Colonic mucosa (tissue), 4 donors: ENCODE measurements at regions not wholly inside any gene's neighbourhood (a gene's known extent, or its start where the extent isn't known, plus 50 kb on each side); places are given as distances from the start of the nearest gene placed in this dataset.
"Not testable (repeated sequence)": the region's sequence is repeated elsewhere in the genome, so short reads cannot be mapped to it uniquely, and the experiment has no call there.

Source experiments
- DNase-seq: peaks from one replicate; pipeline ENCODE4 v3.0.0-alpha.2; 2020
- H3K27ac ChIP-seq: fragments of 200-600 bp; one replicate; pipeline ENCODE4 v1.8.0; 2021
- H3K27me3 ChIP-seq: fragments of 200-600 bp; one replicate; pipeline ENCODE4 v1.8.0; 2021
- H3K36me3 ChIP-seq: fragments of 200-600 bp; one replicate; pipeline ENCODE4 v1.8.0; 2021
- H3K4me1 ChIP-seq: fragments of 200-600 bp; one replicate; pipeline ENCODE4 v1.8.0; 2021; ENCODE audit warnings: mild to moderate bottlenecking
- H3K4me3 ChIP-seq: fragments of 200-600 bp; one replicate; pipeline ENCODE4 v1.8.0; 2021
- H3K9ac ChIP-seq, 2 donors: one replicate each; pipeline ENCODE4 v1.7.0; 2013; ENCODE audit warnings: control low read depth in 2 of 2, low read depth in 2 of 2, low read length in 2 of 2
- H3K9me3 ChIP-seq: fragments of 200-600 bp; one replicate; pipeline ENCODE4 v1.8.0; 2021
- intact Hi-C: fragments of 100-400 bp; cut with DNase I; formaldehyde crosslinking; loops from one replicate; pipeline ENCODE4 v1.14.1; 2022
- TF ChIP-seq, protein P1 (sequence below): fragments of 200-600 bp; IDR thresholded peaks from one replicate; pipeline ENCODE4 v1.8.0; 2022; ENCODE audit warnings: antibody characterized with exemption, mild to moderate bottlenecking
- donor health status: healthy.
- donor health status: DM: no; HTN: no; CAD: no.
- donor health status: DM: no; HTN: no; CAD: no.

DNA sequence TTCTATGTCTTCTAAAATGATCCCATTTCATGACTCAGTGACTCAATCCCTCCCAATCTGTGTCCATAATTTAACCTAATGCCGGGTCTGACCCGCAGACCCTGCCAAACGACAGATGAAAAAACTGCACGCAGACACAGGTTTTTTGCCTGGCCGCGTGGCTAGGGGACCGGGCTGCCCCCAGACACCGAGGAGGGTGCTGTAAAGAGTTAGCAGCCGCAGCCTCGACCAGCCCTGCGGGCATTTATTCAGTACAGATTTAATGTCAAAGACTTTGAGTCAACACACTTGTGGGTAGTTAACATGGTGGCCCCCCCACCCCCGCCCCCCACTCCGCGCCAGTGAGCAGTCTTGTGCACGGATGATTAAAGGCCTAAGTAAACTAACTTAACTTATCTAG, 1324.7 kb downstream of the GATA3 start:
- no peaks in the 10 kb centered on the region for H3K36me3 ChIP-seq
- no peaks in the 10 kb centered on the region for H3K27me3 ChIP-seq
- DNase-seq = no peak
- H3K4me3 ChIP-seq = no peak overlapping the region
- no peaks in the 10 kb centered on the region for H3K9me3 ChIP-seq
- no peak overlapping the region for H3K27ac ChIP-seq
- no peak overlapping the region for H3K9ac ChIP-seq
- H3K4me1 ChIP-seq = no peaks in the 10 kb centered on the region
- intact Hi-C loops = no loop called here
- TF ChIP-seq, protein P1, sequence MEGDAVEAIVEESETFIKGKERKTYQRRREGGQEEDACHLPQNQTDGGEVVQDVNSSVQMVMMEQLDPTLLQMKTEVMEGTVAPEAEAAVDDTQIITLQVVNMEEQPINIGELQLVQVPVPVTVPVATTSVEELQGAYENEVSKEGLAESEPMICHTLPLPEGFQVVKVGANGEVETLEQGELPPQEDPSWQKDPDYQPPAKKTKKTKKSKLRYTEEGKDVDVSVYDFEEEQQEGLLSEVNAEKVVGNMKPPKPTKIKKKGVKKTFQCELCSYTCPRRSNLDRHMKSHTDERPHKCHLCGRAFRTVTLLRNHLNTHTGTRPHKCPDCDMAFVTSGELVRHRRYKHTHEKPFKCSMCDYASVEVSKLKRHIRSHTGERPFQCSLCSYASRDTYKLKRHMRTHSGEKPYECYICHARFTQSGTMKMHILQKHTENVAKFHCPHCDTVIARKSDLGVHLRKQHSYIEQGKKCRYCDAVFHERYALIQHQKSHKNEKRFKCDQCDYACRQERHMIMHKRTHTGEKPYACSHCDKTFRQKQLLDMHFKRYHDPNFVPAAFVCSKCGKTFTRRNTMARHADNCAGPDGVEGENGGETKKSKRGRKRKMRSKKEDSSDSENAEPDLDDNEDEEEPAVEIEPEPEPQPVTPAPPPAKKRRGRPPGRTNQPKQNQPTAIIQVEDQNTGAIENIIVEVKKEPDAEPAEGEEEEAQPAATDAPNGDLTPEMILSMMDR = no peak

DNA sequence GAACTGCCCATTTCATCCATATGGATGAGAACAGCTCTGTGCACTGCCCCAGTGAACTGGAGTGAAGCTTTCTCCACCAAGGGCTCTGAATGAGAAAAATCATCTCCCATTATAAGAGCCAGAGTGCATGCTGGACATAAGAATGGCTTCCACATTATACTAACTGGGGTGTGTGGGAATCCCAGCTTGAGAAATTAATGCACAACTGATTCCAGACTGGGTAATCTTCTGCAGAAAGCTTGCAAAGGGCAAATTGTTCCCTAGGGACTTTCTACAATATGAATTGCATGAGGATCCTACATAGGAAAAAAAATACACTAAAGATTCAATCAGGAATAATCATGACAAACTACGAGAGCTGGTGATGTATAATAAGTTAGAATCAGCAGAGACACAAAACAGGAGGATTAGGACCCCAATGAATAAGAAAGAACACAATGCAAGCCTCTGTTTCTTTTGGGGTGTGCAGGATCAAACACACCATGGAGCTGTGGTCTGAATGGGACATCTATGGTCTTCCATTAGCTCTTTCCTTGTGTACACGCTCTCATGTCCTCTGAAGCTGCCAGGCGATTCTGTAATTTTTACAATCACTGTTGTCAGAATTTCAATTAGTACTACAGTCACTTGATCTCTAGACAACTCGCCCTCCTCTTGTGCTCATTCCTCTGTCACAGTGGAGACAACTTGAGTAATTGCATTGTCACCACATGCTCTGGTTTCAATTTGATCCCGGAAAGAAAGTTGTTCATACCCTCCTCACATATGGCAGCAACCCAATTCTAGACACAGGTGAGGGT, 1327.4 kb downstream of the GATA3 start:
- DNase-seq = no peak
- H3K27me3 ChIP-seq = no peaks in the 10 kb centered on the region
- intact Hi-C loops = no loop called here
- no peak overlapping the region for H3K27ac ChIP-seq
- H3K36me3 ChIP-seq = no peaks in the 10 kb centered on the region
- H3K4me3 ChIP-seq = no peak overlapping the region
- H3K9ac ChIP-seq = no peak overlapping the region
- no peaks in the 10 kb centered on the region for H3K4me1 ChIP-seq
- TF ChIP-seq, protein P1 = no peak
- H3K9me3 ChIP-seq = no peaks in the 10 kb centered on the region

DNA sequence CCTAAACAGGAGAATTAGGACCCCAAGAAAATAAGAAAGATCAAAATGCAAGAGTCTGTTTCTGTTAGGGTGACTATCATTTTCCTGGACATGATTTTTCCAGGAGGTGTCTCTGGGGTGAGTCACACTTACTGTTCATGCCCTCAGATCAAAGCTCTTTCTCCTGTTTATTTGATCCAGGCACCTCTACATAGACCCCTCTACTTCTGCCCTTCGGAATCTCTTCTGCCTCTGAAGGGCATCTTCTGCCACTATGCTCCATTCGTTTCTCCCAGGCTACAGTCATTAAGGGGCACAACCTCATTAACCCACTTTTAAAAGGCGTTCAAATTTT, 1328.0 kb downstream of the GATA3 start:
- H3K9ac ChIP-seq = no peak overlapping the region
- no peaks in the 10 kb centered on the region for H3K9me3 ChIP-seq
- TF ChIP-seq, protein P1 = no peak
- intact Hi-C loops = no loop called here
- DNase-seq = no peak
- H3K4me1 ChIP-seq = no peaks in the 10 kb centered on the region
- H3K27me3 ChIP-seq = no peaks in the 10 kb centered on the region
- no peak overlapping the region for H3K4me3 ChIP-seq
- no peak overlapping the region for H3K27ac ChIP-seq
- no peaks in the 10 kb centered on the region for H3K36me3 ChIP-seq

DNA sequence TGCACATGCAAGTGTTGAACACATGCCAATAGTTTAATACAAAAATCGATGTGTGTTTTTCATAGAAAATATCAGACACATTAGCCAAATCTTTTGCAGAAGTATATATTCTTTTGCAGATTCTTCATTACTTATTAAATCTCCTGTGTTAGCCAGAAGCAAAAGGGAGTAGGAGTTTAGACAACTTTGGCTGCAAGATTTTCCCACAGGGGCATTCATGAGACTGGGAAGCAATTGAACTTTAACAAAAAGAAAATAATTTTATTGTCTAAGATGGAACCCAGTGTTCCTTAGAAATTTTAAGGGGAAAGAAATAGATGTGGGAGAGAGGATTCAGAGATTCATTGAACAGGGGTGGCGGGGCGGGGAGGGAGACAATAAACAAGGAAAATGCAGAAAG, 1336.0 kb downstream of the GATA3 start:
- Histone ChIP-seq H3K9me3 (no peaks in the 10 kb centered on the region), H3K4me3 (no peak overlapping the region), H3K27me3 (no peaks in the 10 kb centered on the region), H3K9ac (no peak overlapping the region), H3K4me1 (no peaks in the 10 kb centered on the region), H3K36me3 (no peaks in the 10 kb centered on the region), H3K27ac (no peak overlapping the region)
- intact Hi-C loops = no loop called here
- no peak for DNase-seq
- TF ChIP-seq, protein P1 = no peak

DNA sequence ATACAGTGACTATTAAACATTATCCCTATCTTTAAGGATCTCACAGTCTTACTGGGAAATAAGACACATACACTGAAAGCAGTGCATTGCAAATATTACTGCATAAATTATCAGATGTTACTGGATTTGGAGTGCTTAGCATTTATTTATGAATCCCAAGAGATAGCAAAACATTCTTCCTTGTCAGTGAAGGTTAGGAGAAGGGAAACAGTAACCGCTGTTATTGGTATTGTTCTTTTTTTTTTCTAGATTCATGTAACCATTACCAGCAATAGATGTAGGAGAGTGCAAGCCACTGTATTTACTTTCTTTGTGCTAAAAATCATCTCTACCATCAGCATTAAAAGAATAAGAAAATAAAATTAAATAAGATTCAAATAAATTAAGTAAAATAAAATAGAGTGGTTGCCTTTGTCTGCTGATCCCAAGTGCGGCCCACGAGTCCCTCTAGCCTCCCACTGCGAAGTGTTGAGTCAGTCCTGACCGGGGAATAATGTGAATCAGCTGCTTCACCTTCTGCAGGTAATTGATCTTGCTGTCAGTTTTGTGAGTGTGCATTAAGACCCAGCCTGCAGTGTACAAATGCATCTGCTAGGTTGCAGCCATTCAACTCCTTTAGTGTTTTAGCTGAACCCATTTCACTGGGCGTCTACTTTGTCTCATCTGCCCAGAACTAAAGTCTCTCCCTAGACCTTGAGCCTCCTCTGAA, 1344.9 kb downstream of the GATA3 start:
- no peak overlapping the region for H3K4me3 ChIP-seq
- H3K27me3 ChIP-seq = no peaks in the 10 kb centered on the region
- intact Hi-C loops = no loop called here
- no peaks in the 10 kb centered on the region for H3K9me3 ChIP-seq
- no peak for DNase-seq
- no peaks in the 10 kb centered on the region for H3K36me3 ChIP-seq
- no peak overlapping the region for H3K9ac ChIP-seq
- no peak overlapping the region for H3K27ac ChIP-seq
- TF ChIP-seq, protein P1 = no peak
- no peaks in the 10 kb centered on the region for H3K4me1 ChIP-seq

DNA sequence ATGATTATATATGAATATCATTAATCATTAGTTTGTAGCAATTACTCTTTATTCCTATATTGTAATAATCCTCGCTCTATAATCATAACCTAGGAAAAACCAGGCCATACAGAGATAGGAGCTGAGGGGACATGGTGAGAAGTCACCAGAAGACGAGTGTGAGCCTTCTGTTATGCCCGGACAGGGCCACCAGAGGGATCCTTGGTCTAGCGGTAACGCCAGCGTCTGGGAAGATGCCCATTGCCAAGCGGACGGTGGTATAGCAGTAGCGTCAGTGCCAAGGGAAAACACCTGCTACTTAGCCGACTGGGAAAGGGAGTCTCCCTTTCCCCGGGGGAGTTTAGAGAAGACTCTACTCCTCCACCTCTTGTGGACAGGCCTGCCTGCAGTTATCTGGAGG, 1347.6 kb downstream of the GATA3 start:
- H3K4me3 ChIP-seq, DNase-seq, intact Hi-C loops, H3K27ac ChIP-seq, H3K36me3 ChIP-seq, H3K4me1 ChIP-seq, H3K9me3 ChIP-seq, H3K9ac ChIP-seq, H3K27me3 ChIP-seq: not testable (repeated sequence)

DNA sequence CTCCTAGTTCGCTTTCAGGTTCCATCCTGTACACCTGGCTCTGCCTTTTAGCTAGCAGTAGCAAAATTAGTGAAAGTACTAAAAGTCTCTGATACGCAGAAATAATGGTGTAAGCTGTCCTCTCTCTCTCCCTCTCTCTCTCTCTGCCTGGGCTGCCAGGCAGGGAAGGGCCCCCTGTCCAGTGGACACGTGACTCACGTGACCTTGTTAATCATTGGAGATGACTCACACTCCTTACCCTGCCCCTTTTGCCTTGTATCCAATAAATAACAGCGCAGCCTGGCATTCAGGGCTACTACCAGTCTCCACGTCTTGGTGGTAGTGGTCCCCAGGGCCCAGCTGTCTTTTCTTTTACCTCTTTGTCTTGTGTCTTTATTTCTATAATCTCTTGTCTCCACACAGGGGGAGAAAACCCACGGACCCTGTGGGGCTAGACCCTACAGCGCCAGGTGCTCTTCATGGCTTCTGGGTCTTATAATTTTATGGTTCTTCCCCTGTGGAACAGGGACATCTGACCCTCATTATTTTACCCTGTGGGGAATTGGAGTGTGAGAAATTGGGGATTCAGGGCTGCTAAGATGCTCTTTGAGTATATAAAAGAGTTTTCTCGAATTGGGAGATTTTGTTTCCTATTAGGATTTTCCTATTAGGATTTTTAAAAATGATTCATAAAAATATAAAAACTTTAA, 1348.2 kb downstream of the GATA3 start:
- H3K27ac ChIP-seq, DNase-seq, H3K9me3 ChIP-seq, H3K9ac ChIP-seq, H3K27me3 ChIP-seq, H3K4me3 ChIP-seq, H3K36me3 ChIP-seq, H3K4me1 ChIP-seq, intact Hi-C loops: not testable (repeated sequence)

DNA sequence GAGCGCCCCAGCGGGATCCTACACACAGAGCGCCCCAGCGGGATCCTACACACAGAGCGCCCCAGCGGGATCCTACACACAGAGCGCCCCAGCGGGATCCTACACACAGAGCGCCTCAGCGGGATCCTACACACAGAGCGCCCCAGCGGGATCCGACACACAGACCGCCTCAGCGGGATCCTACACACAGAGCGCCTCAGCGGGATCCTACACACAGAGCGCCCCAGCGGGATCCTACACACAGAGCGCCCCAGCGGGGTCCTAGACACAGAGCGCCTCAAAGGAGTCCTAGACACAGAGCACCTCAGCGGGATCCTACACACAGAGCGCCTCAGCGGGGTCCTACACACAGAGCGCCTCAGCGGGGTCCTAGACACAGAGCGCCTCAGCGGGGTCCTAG, 1352.7 kb downstream of the GATA3 start:
- H3K36me3 ChIP-seq, H3K9ac ChIP-seq, H3K9me3 ChIP-seq, H3K27ac ChIP-seq, H3K4me3 ChIP-seq, DNase-seq, H3K27me3 ChIP-seq, intact Hi-C loops, H3K4me1 ChIP-seq: not testable (repeated sequence)
